Muscle of leg (tissue), 3 donors: ENCODE measurements at regions not wholly inside any gene's neighbourhood (a gene's known extent, or its start where the extent isn't known, plus 50 kb on each side); places are given as distances from the start of the nearest gene placed in this dataset.
A peak's percentile ranks its signal among the peaks of the same experiment; 100 is the strongest.

Source experiments
- DNase-seq: peaks from one replicate; pipeline ENCODE4 v3.0.0; 2013
- H3K27ac ChIP-seq: one replicate; pipeline ENCODE4 v1.5.1; 2013; ENCODE audit warnings: mild to moderate bottlenecking, low read length, control low read depth
- H3K27me3 ChIP-seq: one replicate; pipeline ENCODE4 v1.6.1; 2013; ENCODE audit warnings: low read length; ENCODE audit not compliant: control insufficient read depth, insufficient read depth
- H3K36me3 ChIP-seq: one replicate; pipeline ENCODE4 v1.6.1; 2013; ENCODE audit warnings: low read length; ENCODE audit not compliant: control insufficient read depth, insufficient read depth
- H3K4me1 ChIP-seq: one replicate; pipeline ENCODE4 v1.6.1; 2013; ENCODE audit warnings: low read length; ENCODE audit not compliant: control insufficient read depth, insufficient read depth
- H3K4me3 ChIP-seq: one replicate; pipeline ENCODE4 v1.5.1; 2013; ENCODE audit warnings: low read length, control low read depth
- H3K9me3 ChIP-seq: replicated peaks from 2 replicates; pipeline ENCODE4 v1.6.1; 2013; ENCODE audit warnings: low read depth, low read length; ENCODE audit not compliant: control insufficient read depth
- WGBS: methylation state at CpG from one replicate; pipeline ENCODE4 v1.1.5; 2013; ENCODE audit warnings: missing lambda C conversion rate; ENCODE audit not compliant: insufficient coverage; 5-methylcytosine and 5-hydroxymethylcytosine counted together

- no peak overlapping the region for H3K4me3 ChIP-seq
- WGBS, result no CpG with 5 or more reads among the region's 1 CpG
- no peaks in the 10 kb centered on the region for H3K9me3 ChIP-seq
- H3K36me3 ChIP-seq, result no peaks in the 10 kb centered on the region
- no peaks in the 10 kb centered on the region for H3K4me1 ChIP-seq
- no peaks in the 10 kb centered on the region for H3K27me3 ChIP-seq
- H3K27ac ChIP-seq, result no peak overlapping the region
- DNase-seq, result no peak
Observed at GRCh38 chr3:102193255-102193654, 241.6 kb upstream of the ZPLD1 start.

- Histone ChIP-seq H3K4me1 (no peaks in the 10 kb centered on the region), H3K4me3 (no peak overlapping the region), H3K27ac (no peak overlapping the region), H3K36me3 (no peaks in the 10 kb centered on the region), H3K9me3 (no peaks in the 10 kb centered on the region), H3K27me3 (no peaks in the 10 kb centered on the region)
- 71% methylated on average over 5 of the region's 5 CpGs for WGBS
- no peak for DNase-seq
Observed at GRCh38 chr3:102194001-102194400, 240.8 kb upstream of the ZPLD1 start.

GRCh38 chr3:102194760-102195159, 240.1 kb upstream of the ZPLD1 start:
- no peak for DNase-seq
- no peak overlapping the region for H3K27ac ChIP-seq

GRCh38 chr3:102195198-102195948, 239.4 kb upstream of the ZPLD1 start:
- no peak overlapping the region for H3K27ac ChIP-seq
- no peaks in the 10 kb centered on the region for H3K36me3 ChIP-seq
- DNase-seq, result no peak
- H3K9me3 ChIP-seq, result no peaks in the 10 kb centered on the region
- 70% methylated on average over 2 of the region's 5 CpGs for WGBS
- no peaks in the 10 kb centered on the region for H3K4me1 ChIP-seq
- H3K4me3 ChIP-seq, result no peak overlapping the region
- H3K27me3 ChIP-seq, result no peaks in the 10 kb centered on the region

More at GRCh38 chr3:102194760-102195159, 240.1 kb upstream of the ZPLD1 start:
- Histone ChIP-seq H3K4me1 (no peaks in the 10 kb centered on the region), H3K9me3 (no peaks in the 10 kb centered on the region), H3K36me3 (no peaks in the 10 kb centered on the region), H3K4me3 (no peak overlapping the region), H3K27me3 (no peaks in the 10 kb centered on the region)
- WGBS, result no CpG with 5 or more reads among the region's 1 CpG

GRCh38 chr3:102200126-102200525, 234.7 kb upstream of the ZPLD1 start:
- Histone ChIP-seq H3K27me3 (no peaks in the 10 kb centered on the region), H3K4me1 (no peaks in the 10 kb centered on the region), H3K27ac (no peak overlapping the region), H3K4me3 (no peak overlapping the region), H3K36me3 (no peaks in the 10 kb centered on the region), H3K9me3 (no peaks in the 10 kb centered on the region)
- DNase-seq, result no peak

- Histone ChIP-seq H3K4me3 (no peak overlapping the region), H3K4me1 (no peaks in the 10 kb centered on the region), H3K27me3 (no peaks in the 10 kb centered on the region), H3K36me3 (no peaks in the 10 kb centered on the region), H3K9me3 (no peaks in the 10 kb centered on the region), H3K27ac (no peak overlapping the region)
- no peak for DNase-seq
Observed at GRCh38 chr3:102200560-102200959, 234.3 kb upstream of the ZPLD1 start.

- H3K4me3 ChIP-seq, result no peak overlapping the region
- 100% methylated on average over 1 of the region's 1 CpG for WGBS
- H3K9me3 ChIP-seq, result no peaks in the 10 kb centered on the region
- no peaks in the 10 kb centered on the region for H3K27me3 ChIP-seq
- peaks cover 3% of the 10 kb centered on the region for H3K4me1 ChIP-seq
- no peaks in the 10 kb centered on the region for H3K36me3 ChIP-seq
- no peak for DNase-seq
- H3K27ac ChIP-seq, result no peak overlapping the region
Observed at GRCh38 chr3:102205647-102206046, 229.2 kb upstream of the ZPLD1 start.

GRCh38 chr3:102206511-102207031, 228.2 kb upstream of the ZPLD1 start:
- 50% methylated on average over 2 of the region's 4 CpGs for WGBS
- no peaks in the 10 kb centered on the region for H3K27me3 ChIP-seq
- no peak overlapping the region for H3K4me3 ChIP-seq
- peaks cover 3% of the 10 kb centered on the region for H3K4me1 ChIP-seq
- H3K9me3 ChIP-seq, result no peaks in the 10 kb centered on the region
- DNase-seq, result peak; percentile 76
- no peaks in the 10 kb centered on the region for H3K36me3 ChIP-seq
- no peak overlapping the region for H3K27ac ChIP-seq

- peak; percentile 75 for DNase-seq
- H3K27me3 ChIP-seq, result no peaks in the 10 kb centered on the region
- no peak overlapping the region for H3K27ac ChIP-seq
- H3K4me3 ChIP-seq, result no peak overlapping the region
- H3K4me1 ChIP-seq, result peaks cover 3% of the 10 kb centered on the region
- 33% methylated on average over 1 of the region's 3 CpGs for WGBS
- H3K36me3 ChIP-seq, result no peaks in the 10 kb centered on the region
- H3K9me3 ChIP-seq, result no peaks in the 10 kb centered on the region
Observed at GRCh38 chr3:102207151-102207571, 227.7 kb upstream of the ZPLD1 start.

GRCh38 chr3:102215166-102215565, 219.6 kb upstream of the ZPLD1 start:
- no peak for DNase-seq
- no CpG with 5 or more reads among the region's 2 CpGs for whole genome bisulfite sequencing
- no peaks in the 10 kb centered on the region for H3K4me1 ChIP-seq
- no peaks in the 10 kb centered on the region for H3K9me3 ChIP-seq
- H3K36me3 ChIP-seq, result no peaks in the 10 kb centered on the region
- no peaks in the 10 kb centered on the region for H3K27me3 ChIP-seq
- no peak overlapping the region for H3K27ac ChIP-seq
- no peak overlapping the region for H3K4me3 ChIP-seq

GRCh38 chr3:102223132-102223531, 211.7 kb upstream of the ZPLD1 start:
- H3K4me3 ChIP-seq, result no peak overlapping the region
- 78% methylated on average over 10 of the region's 10 CpGs for WGBS
- H3K9me3 ChIP-seq, result no peaks in the 10 kb centered on the region
- DNase-seq, result no peak
- no peaks in the 10 kb centered on the region for H3K36me3 ChIP-seq
- no peaks in the 10 kb centered on the region for H3K4me1 ChIP-seq
- H3K27me3 ChIP-seq, result peaks cover 2% of the 10 kb centered on the region
- no peak overlapping the region for H3K27ac ChIP-seq
